ENCODE measurements at regions not wholly inside any gene's neighbourhood (a gene's known extent, or its start where the extent isn't known, plus 50 kb on each side); places are given as distances from the start of the nearest gene placed in this dataset.

- DNase-seq (no peak), ATAC-seq (no peak)
- no peaks in the 10 kb centered on the region for H3K4me1 ChIP-seq
- no peaks in the 10 kb centered on the region for H3K9me3 ChIP-seq
- intact Hi-C loops (cut with DNase I) = no loop called here
- H3K4me3 ChIP-seq = no peak overlapping the region
- no peak for TF ChIP-seq POLR2A (IDR thresholded peaks at IDR 0.05)
- no peak for TF ChIP-seq CTCF (IDR thresholded peaks at IDR 0.05)
- no peaks in the 10 kb centered on the region for H3K27me3 ChIP-seq
- no peaks in the 10 kb centered on the region for H3K36me3 ChIP-seq
- H3K27ac ChIP-seq = no peak overlapping the region
- 91% methylated on average over 4 of the region's 12 CpGs for WGBS (ENCODE audit: insufficient coverage, low coverage, low lambda C conversion rate, missing lambda C conversion rate)
Observed at GRCh38 chr1:182003953-182004586, 57.4 kb downstream of the ZNF648 start.

DNA sequence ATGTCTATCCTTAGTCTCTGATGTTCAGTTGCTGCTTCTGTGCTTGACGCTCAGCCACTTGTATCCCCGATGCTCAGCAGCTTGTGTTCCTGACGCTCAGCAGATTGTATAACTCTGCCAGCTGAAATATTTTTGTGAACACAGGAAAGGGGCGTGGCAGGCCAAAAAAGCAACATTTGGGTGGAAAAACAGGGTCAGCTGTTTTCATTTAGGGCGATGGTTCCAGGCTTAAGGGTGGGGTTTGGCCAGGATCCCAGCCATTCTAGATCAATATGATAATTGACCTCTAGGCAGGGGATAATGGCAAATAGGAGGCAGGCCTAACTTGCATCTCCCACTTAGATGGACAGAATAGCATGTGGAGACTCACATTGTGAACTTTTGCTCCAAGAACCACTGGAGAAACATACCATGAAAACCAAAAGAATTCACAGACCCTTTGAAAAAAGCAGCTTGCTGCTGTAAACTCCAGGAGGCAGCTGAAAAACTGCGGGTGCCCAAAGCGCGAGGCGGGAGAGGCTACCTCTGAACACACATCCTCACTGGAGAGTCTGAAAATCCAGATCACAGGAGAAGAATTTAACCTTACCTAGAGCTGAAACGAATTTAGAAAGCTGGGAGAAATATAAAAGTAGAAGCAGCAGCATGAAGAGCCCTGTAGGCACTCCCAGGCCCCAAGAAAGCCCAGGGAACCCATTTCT lies 58.3 kb downstream of the ZNF648 start:
- Histone ChIP-seq H3K9me3 (no peaks in the 10 kb centered on the region), H3K27ac (no peak overlapping the region), H3K36me3 (no peaks in the 10 kb centered on the region), H3K27me3 (no peaks in the 10 kb centered on the region), H3K4me3 (no peak overlapping the region), H3K4me1 (no peaks in the 10 kb centered on the region)
- TF ChIP-seq CTCF (IDR thresholded peaks at IDR 0.05) (no peak), POLR2A (IDR thresholded peaks at IDR 0.05) (no peak)
- 72% methylated on average over 10 of the region's 10 CpGs for WGBS (ENCODE audit: insufficient coverage, low coverage, low lambda C conversion rate, missing lambda C conversion rate)
- DNase-seq (no peak), ATAC-seq (no peak)
- intact Hi-C loops (cut with DNase I) = no loop called here

DNA sequence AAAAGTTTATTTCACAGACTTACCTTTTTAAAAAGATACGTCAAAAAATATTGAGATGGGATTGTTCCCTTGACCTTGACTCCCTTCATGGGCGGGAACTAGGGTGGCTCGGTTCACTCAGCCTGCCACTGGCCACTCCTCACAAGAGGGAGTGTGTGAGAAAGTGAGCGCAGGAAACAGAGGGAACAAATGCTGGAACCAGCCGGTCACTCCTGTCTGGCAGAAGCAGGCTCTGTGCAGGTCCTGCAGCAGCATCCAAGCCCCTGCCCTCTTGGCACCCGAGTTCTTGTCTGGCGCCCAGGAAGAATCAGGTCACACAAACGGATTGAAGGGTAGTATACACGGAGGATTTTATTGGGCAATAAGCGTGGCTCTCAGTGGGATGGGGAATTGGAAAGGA lies 58.9 kb downstream of the ZNF648 start:
- Histone ChIP-seq H3K27ac (no peak overlapping the region), H3K36me3 (no peaks in the 10 kb centered on the region), H3K9me3 (no peaks in the 10 kb centered on the region), H3K4me3 (no peak overlapping the region), H3K4me1 (no peaks in the 10 kb centered on the region), H3K27me3 (no peaks in the 10 kb centered on the region)
- no peak for ATAC-seq
- TF ChIP-seq POLR2A (IDR thresholded peaks at IDR 0.05) (no peak), CTCF (IDR thresholded peaks at IDR 0.05) (no peak)
- 47% methylated on average over 8 of the region's 10 CpGs for WGBS (ENCODE audit: insufficient coverage, low coverage, low lambda C conversion rate, missing lambda C conversion rate)
- intact Hi-C loops (cut with DNase I) = no loop called here
- DNase-seq = no peak

DNA sequence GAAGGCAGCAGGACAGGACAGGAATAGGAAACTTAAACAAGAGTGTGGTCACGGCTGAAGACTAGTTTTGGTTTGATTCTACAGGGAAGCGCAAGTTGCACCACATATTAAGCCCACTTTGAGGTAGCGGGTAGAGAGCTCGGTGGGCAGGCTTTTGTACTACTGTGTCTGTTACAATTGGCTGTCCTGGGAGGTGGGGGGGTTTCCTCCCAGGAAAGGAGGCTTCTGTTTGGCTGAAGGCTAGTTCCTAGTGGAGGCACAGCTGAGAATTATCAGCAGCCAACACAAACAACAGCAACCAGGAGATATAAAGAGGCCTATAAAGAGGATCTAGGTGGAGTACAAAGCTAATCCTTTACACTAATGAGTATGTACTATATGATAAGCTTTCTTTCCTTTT lies 62.7 kb downstream of the ZNF648 start:
- Histone ChIP-seq H3K27me3 (no peaks in the 10 kb centered on the region), H3K4me1 (no peaks in the 10 kb centered on the region), H3K27ac (no peak overlapping the region), H3K36me3 (no peaks in the 10 kb centered on the region), H3K4me3 (no peak overlapping the region), H3K9me3 (no peaks in the 10 kb centered on the region)
- no peak for TF ChIP-seq POLR2A (IDR thresholded peaks at IDR 0.05)
- DNase-seq (no peak), ATAC-seq (no peak)
- WGBS (ENCODE audit: insufficient coverage, low coverage, low lambda C conversion rate, missing lambda C conversion rate) = 59% methylated on average over 3 of the region's 4 CpGs
- intact Hi-C loops (cut with DNase I) = no loop called here

DNA sequence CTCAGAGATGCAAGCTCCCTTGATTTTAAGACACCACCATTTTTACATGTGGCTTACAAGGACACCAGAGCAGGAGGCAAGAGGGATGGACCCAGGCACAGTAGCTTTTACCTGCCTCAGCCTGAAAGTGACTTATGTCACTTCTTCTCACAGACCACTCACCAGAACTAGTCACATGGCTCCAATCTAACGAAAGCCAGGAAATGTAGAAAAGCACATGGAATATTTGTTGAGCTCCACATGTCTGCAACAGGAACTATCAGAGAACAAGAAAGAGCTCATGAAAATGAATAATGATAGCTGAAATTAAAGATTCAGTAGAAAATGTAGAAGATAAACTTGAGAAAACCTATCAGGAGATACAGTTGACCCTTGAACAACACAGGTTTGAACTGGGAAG lies 69.4 kb downstream of the ZNF648 start:
- Histone ChIP-seq H3K36me3 (no peaks in the 10 kb centered on the region), H3K4me1 (no peaks in the 10 kb centered on the region), H3K9me3 (no peaks in the 10 kb centered on the region), H3K4me3 (no peak overlapping the region), H3K27me3 (no peaks in the 10 kb centered on the region), H3K27ac (no peak overlapping the region)
- no peak for TF ChIP-seq CTCF (IDR thresholded peaks at IDR 0.05)
- TF ChIP-seq POLR2A (IDR thresholded peaks at IDR 0.05) = no peak
- no peak for ATAC-seq
- 52% methylated on average over 1 of the region's 1 CpG for WGBS (ENCODE audit: insufficient coverage, low coverage, low lambda C conversion rate, missing lambda C conversion rate)
- intact Hi-C loops (cut with DNase I) = no loop called here
- DNase-seq = no peak

All from right lobe of liver (tissue), 6 donors.